ENCODE measurements at regions not wholly inside any gene's neighbourhood (a gene's known extent, or its start where the extent isn't known, plus 50 kb on each side); places are given as distances from the start of the nearest gene placed in this dataset.

GRCh38 chr7:149562602-149563001 is 65.0 kb upstream of the ZNF746 start:
- Mint-ChIP-seq H3K36me3 (peaks cover 16% of the 10 kb centered on the region), H3K27ac (no peak overlapping the region), H3K4me3 (no peak overlapping the region), H3K27me3 (ENCODE audit: low read depth) (no peaks in the 10 kb centered on the region), H3K4me1 (no peaks in the 10 kb centered on the region), H3K9me3 (no peaks in the 10 kb centered on the region)
- ATAC-seq (no peak), DNase-seq (ENCODE audit: low spot score) (no peak)
- TF ChIP-seq, protein P1, sequence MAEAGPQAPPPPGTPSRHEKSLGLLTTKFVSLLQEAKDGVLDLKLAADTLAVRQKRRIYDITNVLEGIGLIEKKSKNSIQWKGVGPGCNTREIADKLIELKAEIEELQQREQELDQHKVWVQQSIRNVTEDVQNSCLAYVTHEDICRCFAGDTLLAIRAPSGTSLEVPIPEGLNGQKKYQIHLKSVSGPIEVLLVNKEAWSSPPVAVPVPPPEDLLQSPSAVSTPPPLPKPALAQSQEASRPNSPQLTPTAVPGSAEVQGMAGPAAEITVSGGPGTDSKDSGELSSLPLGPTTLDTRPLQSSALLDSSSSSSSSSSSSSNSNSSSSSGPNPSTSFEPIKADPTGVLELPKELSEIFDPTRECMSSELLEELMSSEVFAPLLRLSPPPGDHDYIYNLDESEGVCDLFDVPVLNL (CRISPR knock-in tag; IDR thresholded peaks at IDR 0.05; ENCODE audit: borderline replicate concordance, low read depth) = no peak
- TF ChIP-seq USF2 (CRISPR knock-in tag; IDR thresholded peaks at IDR 0.05) (no peak), SMAD4 (CRISPR knock-in tag; IDR thresholded peaks at IDR 0.05) (no peak), NR2C2 (CRISPR knock-in tag; IDR thresholded peaks at IDR 0.05) (no peak), NFYB (CRISPR knock-in tag; conservative IDR thresholded peaks at IDR 0.05; ENCODE audit: low read depth) (no peak), GTF2I (CRISPR knock-in tag; conservative IDR thresholded peaks at IDR 0.05) (no peak), CDX4 (CRISPR knock-in tag; IDR thresholded peaks at IDR 0.05; ENCODE audit: borderline replicate concordance) (no peak), PREB (CRISPR knock-in tag; IDR thresholded peaks at IDR 0.05; ENCODE audit: borderline replicate concordance) (no peak), E2F1 (CRISPR knock-in tag; IDR thresholded peaks at IDR 0.05) (no peak), KAT7 (CRISPR knock-in tag; IDR thresholded peaks at IDR 0.05; ENCODE audit: borderline replicate concordance) (no peak), ETV6 (CRISPR knock-in tag; IDR thresholded peaks at IDR 0.05) (no peak)
- ChIA-PET CTCF (no interaction called here), POLR2A (no interaction called here)

GRCh38 chr7:149561072-149561471 is 63.5 kb upstream of the ZNF746 start:
- peaks cover 23% of the 10 kb centered on the region for H3K36me3 Mint-ChIP-seq
- no peak for ATAC-seq
- no peak for DNase-seq (ENCODE audit: low spot score)
- CTCF ChIA-PET = no interaction called here
- TF ChIP-seq CREB1 (CRISPR knock-in tag; IDR thresholded peaks at IDR 0.05) (no peak), GRHL2 (CRISPR knock-in tag; IDR thresholded peaks at IDR 0.05; ENCODE audit: insufficient replicate concordance, severe bottlenecking) (no peak), ZNF317 (CRISPR knock-in tag; IDR thresholded peaks at IDR 0.05; ENCODE audit: borderline replicate concordance, low read depth) (no peak), GABPB1 (CRISPR knock-in tag; IDR thresholded peaks at IDR 0.05) (no peak), FOXJ3 (CRISPR knock-in tag; IDR thresholded peaks at IDR 0.05; ENCODE audit: borderline replicate concordance) (no peak)
- TF ChIP-seq, protein P2, sequence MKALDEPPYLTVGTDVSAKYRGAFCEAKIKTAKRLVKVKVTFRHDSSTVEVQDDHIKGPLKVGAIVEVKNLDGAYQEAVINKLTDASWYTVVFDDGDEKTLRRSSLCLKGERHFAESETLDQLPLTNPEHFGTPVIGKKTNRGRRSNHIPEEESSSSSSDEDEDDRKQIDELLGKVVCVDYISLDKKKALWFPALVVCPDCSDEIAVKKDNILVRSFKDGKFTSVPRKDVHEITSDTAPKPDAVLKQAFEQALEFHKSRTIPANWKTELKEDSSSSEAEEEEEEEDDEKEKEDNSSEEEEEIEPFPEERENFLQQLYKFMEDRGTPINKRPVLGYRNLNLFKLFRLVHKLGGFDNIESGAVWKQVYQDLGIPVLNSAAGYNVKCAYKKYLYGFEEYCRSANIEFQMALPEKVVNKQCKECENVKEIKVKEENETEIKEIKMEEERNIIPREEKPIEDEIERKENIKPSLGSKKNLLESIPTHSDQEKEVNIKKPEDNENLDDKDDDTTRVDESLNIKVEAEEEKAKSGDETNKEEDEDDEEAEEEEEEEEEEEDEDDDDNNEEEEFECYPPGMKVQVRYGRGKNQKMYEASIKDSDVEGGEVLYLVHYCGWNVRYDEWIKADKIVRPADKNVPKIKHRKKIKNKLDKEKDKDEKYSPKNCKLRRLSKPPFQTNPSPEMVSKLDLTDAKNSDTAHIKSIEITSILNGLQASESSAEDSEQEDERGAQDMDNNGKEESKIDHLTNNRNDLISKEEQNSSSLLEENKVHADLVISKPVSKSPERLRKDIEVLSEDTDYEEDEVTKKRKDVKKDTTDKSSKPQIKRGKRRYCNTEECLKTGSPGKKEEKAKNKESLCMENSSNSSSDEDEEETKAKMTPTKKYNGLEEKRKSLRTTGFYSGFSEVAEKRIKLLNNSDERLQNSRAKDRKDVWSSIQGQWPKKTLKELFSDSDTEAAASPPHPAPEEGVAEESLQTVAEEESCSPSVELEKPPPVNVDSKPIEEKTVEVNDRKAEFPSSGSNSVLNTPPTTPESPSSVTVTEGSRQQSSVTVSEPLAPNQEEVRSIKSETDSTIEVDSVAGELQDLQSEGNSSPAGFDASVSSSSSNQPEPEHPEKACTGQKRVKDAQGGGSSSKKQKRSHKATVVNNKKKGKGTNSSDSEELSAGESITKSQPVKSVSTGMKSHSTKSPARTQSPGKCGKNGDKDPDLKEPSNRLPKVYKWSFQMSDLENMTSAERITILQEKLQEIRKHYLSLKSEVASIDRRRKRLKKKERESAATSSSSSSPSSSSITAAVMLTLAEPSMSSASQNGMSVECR (CRISPR knock-in tag; IDR thresholded peaks at IDR 0.05; ENCODE audit: borderline replicate concordance) = no peak
- no peaks in the 10 kb centered on the region for H3K27me3 Mint-ChIP-seq (ENCODE audit: low read depth)
- H3K27ac Mint-ChIP-seq = no peak overlapping the region
- no peak overlapping the region for H3K4me3 Mint-ChIP-seq
- POLR2A ChIA-PET = no interaction called here
- no peaks in the 10 kb centered on the region for H3K9me3 Mint-ChIP-seq
- H3K4me1 Mint-ChIP-seq = no peaks in the 10 kb centered on the region
